HG03565 (cell line): ENCODE measurements at regions not wholly inside any gene's neighbourhood (a gene's known extent, or its start where the extent isn't known, plus 50 kb on each side); places are given as distances from the start of the nearest gene placed in this dataset.

Experiments
- ATAC-seq: cut with Tn5 transposase; IDR thresholded peaks from one replicate; pipeline ENCODE4 v1.9.1; 2021; ENCODE audit warnings: mild to moderate bottlenecking, moderate library complexity; ENCODE audit not compliant: unreplicated experiment

- ATAC-seq, result no peak
Observed at GRCh38 chr7:135831455-135832195, 83.0 kb upstream of the FAM180A start.

DNA sequence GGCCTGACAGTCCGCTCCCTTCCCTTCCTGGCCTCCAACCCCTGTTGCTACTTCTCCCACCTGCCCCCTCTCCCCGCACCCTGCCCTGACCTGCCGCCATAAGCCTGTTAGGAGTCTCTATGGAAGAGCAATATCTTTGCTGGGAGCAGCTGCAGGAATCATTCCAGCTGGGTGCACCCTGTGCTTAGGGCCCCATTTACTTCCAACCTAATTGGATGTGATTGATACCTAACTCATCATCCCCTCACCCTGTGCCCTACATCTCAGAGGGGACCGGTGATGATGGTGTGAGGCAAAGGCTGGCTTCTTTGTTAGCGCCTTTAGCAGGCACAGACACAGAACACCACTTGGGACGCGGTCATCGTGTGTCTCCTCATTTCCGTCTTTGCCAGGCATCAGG, 80.0 kb upstream of the FAM180A start:
- ATAC-seq, result no peak

GRCh38 chr7:135827391-135827790, 78.8 kb upstream of the FAM180A start:
- no peak for ATAC-seq

DNA sequence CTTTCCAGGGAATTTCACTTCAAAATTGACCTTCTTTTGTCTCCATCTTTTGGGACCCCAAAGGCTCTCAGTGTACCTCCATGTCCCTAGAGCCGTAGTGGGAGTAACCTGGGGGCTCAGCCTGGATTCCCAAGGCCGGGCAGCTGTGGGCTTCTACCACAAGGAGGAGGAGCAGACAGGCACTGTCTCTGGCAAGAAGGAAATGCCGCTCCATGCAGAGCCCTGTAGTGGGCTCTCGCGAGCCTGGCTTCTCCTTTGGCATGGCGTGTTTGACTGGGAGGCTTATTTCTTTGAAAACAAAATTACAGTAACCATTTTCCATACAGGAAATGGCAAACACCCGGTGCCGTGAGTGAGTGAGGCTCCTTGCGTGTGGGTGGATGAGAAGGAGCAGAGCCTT, 76.8 kb upstream of the FAM180A start:
- ATAC-seq, result no peak

GRCh38 chr7:135822376-135822775, 73.8 kb upstream of the FAM180A start:
- ATAC-seq, result no peak

DNA sequence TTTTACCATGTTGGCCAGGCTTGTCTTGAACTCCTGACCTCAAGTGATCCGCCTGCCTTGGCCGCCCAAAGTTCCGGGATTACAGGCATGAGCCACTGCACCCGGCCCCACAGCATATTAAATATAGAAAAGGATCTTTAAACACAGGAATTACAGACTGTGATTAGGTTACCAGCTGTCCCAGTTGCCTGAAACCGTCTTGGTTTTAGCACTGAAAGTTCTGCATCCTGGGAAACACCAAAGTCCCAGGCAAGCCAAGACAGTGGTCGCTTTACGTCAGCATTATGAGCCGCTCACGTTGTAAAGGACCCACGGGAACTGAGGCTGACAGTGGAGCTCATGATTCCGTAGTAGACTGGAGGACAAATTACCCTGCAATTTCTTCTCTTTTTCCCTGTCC, 69.0 kb upstream of the FAM180A start:
- ATAC-seq, result no peak

DNA sequence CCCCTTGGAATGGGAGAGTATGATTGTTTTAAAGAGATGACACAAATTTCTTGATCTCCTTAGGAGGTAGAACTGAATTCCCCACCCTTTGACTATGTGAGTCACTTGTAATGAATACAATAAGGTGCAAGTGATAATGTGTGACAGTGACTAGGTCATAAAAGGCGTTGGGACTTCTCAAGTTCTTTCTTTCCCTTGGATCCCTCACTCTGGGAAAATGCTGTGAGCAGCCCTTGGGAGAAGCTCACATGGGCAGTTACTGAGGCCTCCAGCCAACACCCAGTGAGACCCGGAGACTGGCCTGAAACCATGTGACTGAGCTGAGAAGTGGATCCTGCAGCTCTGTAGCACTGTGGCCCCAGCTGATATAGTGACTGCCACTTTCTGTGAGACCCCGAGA, 66.4 kb upstream of the FAM180A start:
- no peak for ATAC-seq

DNA sequence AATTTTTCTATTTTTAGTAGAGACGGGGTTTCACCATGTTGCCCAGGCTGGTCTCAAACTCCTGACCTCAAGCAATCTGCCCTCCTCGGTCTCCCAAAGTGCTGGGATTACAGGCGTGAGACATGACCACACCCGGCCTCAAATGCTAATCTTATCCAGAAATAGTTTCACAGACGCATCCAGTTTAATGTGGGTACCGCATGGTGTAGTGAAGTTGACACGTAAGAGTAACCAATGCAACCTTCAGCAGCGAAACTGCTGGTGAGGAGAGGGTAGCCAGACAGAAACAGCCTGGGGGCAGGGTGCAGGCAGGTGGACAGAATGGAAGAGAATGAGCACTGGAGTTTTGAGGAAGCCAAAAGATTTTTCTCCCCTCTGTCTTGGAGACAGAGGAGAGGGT, 63.5 kb upstream of the FAM180A start:
- no peak for ATAC-seq

- no peak for ATAC-seq
Observed at GRCh38 chr7:135811506-135811905, 62.9 kb upstream of the FAM180A start.

DNA sequence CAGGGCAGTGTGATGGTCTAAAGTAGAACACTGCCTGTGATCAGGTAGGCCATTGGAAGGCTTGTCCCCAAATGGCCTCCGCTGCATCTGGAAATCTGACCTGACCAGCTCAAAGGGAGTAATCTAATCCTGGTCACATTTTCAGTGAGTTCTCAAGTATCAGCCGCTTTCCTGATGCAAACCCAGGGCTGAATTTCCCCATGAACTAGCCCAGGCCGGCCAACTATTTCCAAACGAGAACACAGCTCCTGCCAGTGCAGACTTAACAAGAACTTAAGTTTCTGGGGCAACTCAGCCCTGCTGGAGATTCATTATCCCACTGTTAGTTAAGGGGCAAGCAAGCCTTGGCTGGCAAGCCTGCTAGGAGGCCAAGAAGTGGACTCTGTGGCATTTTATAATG, 59.6 kb upstream of the FAM180A start:
- no peak for ATAC-seq

- no peak for ATAC-seq
Observed at GRCh38 chr7:135803143-135803542, 54.5 kb upstream of the FAM180A start.

DNA sequence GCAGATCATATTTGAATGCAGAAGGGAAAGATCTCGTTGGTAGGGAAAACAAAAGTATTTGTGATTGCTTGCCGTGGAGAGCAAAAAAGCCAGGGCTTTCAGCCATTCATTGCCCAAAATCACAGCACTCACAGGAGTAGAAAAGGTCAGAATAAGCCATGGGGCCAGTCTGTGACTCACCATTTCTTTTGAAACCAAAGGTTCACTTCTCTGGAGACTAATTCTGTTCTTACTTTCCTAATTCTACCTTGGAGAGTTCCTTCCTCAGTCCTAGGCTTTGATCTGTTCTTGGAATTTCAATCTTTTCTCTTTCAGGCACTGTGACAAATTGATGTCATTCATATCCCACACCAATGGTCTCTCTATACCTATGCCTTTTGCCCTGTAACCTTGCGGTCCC, 54.1 kb upstream of the FAM180A start:
- ATAC-seq, result no peak

- ATAC-seq, result no peak
Observed at GRCh38 chr7:135801877-135802276, 53.3 kb upstream of the FAM180A start.

- peak; percentile 73 for ATAC-seq
Observed at GRCh38 chr7:135801045-135801693, 52.6 kb upstream of the FAM180A start.

GRCh38 chr7:135800560-135800959, 51.9 kb upstream of the FAM180A start:
- no peak for ATAC-seq

GRCh38 chr7:135799881-135800280, 51.3 kb upstream of the FAM180A start:
- ATAC-seq, result no peak
